Endothelial cell of umbilical vein (primary cell): ENCODE measurements at regions not wholly inside any gene's neighbourhood (a gene's known extent, or its start where the extent isn't known, plus 50 kb on each side); places are given as distances from the start of the nearest gene placed in this dataset.

ENCODE experiments used
- BruUV-seq: library from RNA; stranded (reverse); fragments of 400-500 nt; replicated peaks from 2 replicates; lab custom pipeline; 2021; lab: Mats Ljungman, UMichigan
- CTCF ChIA-PET: fragments of 300-600, 350-600 bp; sonication (Branson Sonifier 250); formaldehyde crosslinking; loops from one replicate; lab custom pipeline; 2021; ENCODE audit warnings: antibody characterized with exemption, inconsistent platforms; lab: Charles Lee
- POLR2A ChIA-PET: fragments of 300-600, 350-600 bp; sonication (Branson Sonifier 250); formaldehyde crosslinking; loops from one replicate; lab custom pipeline; 2021; ENCODE audit warnings: antibody characterized with exemption, inconsistent platforms; lab: Charles Lee
- DNase-seq: peaks from one replicate; pipeline ENCODE4 v3.0.0-alpha.2; 2011; ENCODE audit warnings: low read depth, low spot score
- FAIRE-seq: peaks from 2 replicates; lab custom pipeline; 2011; peaks lifted over from hg19 to GRCh38; lab: Jason Lieb, UNC
- H2AFZ ChIP-seq: 2 replicates; pipeline ENCODE4 v1.6.0; 2012; ENCODE audit warnings: low read depth, low read length, control low read depth, inconsistent platforms
- H3K27ac ChIP-seq: 2 replicates; pipeline ENCODE4 v1.5.1; 2011; ENCODE audit warnings: low read depth, mild to moderate bottlenecking, control low read depth, low read length, moderate library complexity; ENCODE audit not compliant: insufficient read depth
- H3K27me3 ChIP-seq, 2 experiments: 2 replicates each; pipeline versions ENCODE4 v1.6.0 to v1.6.1; 2011; ENCODE audit warnings: low read length in 2 of 2, mixed read lengths in 1 of 2; ENCODE audit not compliant: control insufficient read depth in 2 of 2, insufficient read depth in 2 of 2
- H3K36me3 ChIP-seq, 2 experiments: 2 replicates in 1 of 2; 3 replicates in 1 of 2; pipeline ENCODE4 v1.5.1; 2011; ENCODE audit warnings: low read length in 2 of 2, mild to moderate bottlenecking in 1 of 2, moderate library complexity in 1 of 2; ENCODE audit not compliant: control insufficient read depth in 2 of 2, insufficient read depth in 2 of 2; ENCODE audit errors: extremely low read depth in 1 of 2
- H3K4me1 ChIP-seq: 3 replicates; pipeline ENCODE4 v1.5.1; 2011; ENCODE audit warnings: mild to moderate bottlenecking, low read length; ENCODE audit not compliant: control insufficient read depth, insufficient read depth; ENCODE audit errors: extremely low read depth
- H3K4me2 ChIP-seq: 2 replicates; pipeline ENCODE4 v1.6.1; 2011; ENCODE audit warnings: low read length, control low read depth, mixed read lengths; ENCODE audit not compliant: insufficient read depth
- H3K4me3 ChIP-seq, 3 experiments: fragments of 200-600 bp in 1 of 3; sonication (generic), shearing (Covaris generic) in 1 of 3; replicated peaks in 1 of 3; 2 replicates each; pipeline ENCODE4 v1.5.1; 2011 to 2016; ENCODE audit warnings: control low read depth in 3 of 3, low read length in 3 of 3, mild to moderate bottlenecking in 2 of 3, inconsistent platforms in 1 of 3, low read depth in 1 of 3, moderate library complexity in 1 of 3; ENCODE audit not compliant: insufficient read depth in 1 of 3
- H3K79me2 ChIP-seq: 2 replicates; pipeline ENCODE4 v1.6.0; 2012; ENCODE audit warnings: low read length, inconsistent platforms; ENCODE audit not compliant: control insufficient read depth, insufficient read depth
- H3K9ac ChIP-seq: replicated peaks from 2 replicates; pipeline ENCODE3; 2011; ENCODE audit warnings: low read length, control low read depth; ENCODE audit not compliant: insufficient read depth; ENCODE audit errors: extremely low read depth
- H3K9me1 ChIP-seq: replicated peaks from 3 replicates; pipeline ENCODE4 v1.6.0; 2011; ENCODE audit warnings: mild to moderate bottlenecking, low read length; ENCODE audit not compliant: control insufficient read depth, insufficient read depth; ENCODE audit errors: extremely low read depth
- H3K9me3 ChIP-seq: replicated peaks from 2 replicates; pipeline ENCODE4 v1.5.1; 2012; ENCODE audit warnings: low read length, inconsistent platforms; ENCODE audit not compliant: control insufficient read depth, insufficient read depth
- H4K20me1 ChIP-seq: replicated peaks from 2 replicates; pipeline ENCODE3; 2011; ENCODE audit warnings: mild to moderate bottlenecking, low read length; ENCODE audit not compliant: control insufficient read depth, insufficient read depth; ENCODE audit errors: extremely low read depth
- CTCF ChIP-seq, 2 donors: IDR thresholded peaks; 1 replicate in 1 of 2; 2 replicates in 1 of 2; pipeline ENCODE4 v1.5.1; 2011; ENCODE audit warnings: low read length in 2 of 2, mild to moderate bottlenecking in 2 of 2, moderate library complexity in 2 of 2, control low read depth in 1 of 2, inconsistent platforms in 1 of 2, low read depth in 1 of 2; ENCODE audit not compliant: insufficient read depth in 1 of 2; ENCODE audit errors: extremely low read depth in 1 of 2
- JUN ChIP-seq: IDR thresholded peaks from 2 replicates; pipeline ENCODE4 v1.6.1; 2011; ENCODE audit warnings: borderline replicate concordance, low read depth; ENCODE audit not compliant: insufficient read length, insufficient read depth
- dilution Hi-C: fragments of 300-500 bp; cut with MboI; formaldehyde crosslinking; loops from one replicate; pipeline ENCODE4 v1.15.0; 2019; ENCODE audit warnings: low sequenced_read_pairs; ENCODE audit not compliant: extremely low pct_ligation_motif_present
- intact Hi-C: fragments of 100-400 bp; cut with micrococcal nuclease; formaldehyde crosslinking; loops from one replicate; pipeline ENCODE4 v1.10.0; 2022

- Histone ChIP-seq H3K36me3 (no peaks in the 10 kb centered on the region), H3K4me1 (no peaks in the 10 kb centered on the region), H3K4me3 (no peak overlapping the region), H3K9ac (no peak overlapping the region), H3K4me2 (no peak overlapping the region), H3K9me1 (no peaks in the 10 kb centered on the region), H3K9me3 (no peaks in the 10 kb centered on the region), H2AFZ (no peak overlapping the region), H3K27ac (no peak overlapping the region), H3K27me3 (peaks cover 2 to 7% of the 10 kb centered on the region in 2 experiments), H3K79me2 (no peaks in the 10 kb centered on the region), H4K20me1 (no peaks in the 10 kb centered on the region)
- intact Hi-C loops: loop anchor here (1.0 kb wide), 1 partner anchor 146 kb away; no protein-coding TSS in a partner anchor
- dilution Hi-C loops: no loop called here
- no TSS peak for BruUV-seq
- ChIA-PET CTCF (interaction anchor here (0.7 to 3.9 kb wide), 22 partner anchors 8 to 972 kb away, joined by 3 to 45 read pairs (median 4); partner anchors contain the start of gene POU2AF3), POLR2A (no interaction called here)
- TF ChIP-seq JUN (no peak), CTCF (IDR thresholded peaks at IDR 0.05; ENCODE audit: extremely low read depth in 1 of 2, insufficient read depth in 1 of 2, low read depth in 1 of 2, low read length in 2 of 2) (peak; percentile 54)
- DNase-seq: peak; percentile 23
- FAIRE-seq: peak; percentile 76
These were observed 50.0 kb upstream of the POU2AF1 start for GRCh38 chr11:111429066-111429506.
